ENCODE measurements at regions not wholly inside any gene's neighbourhood (a gene's known extent, or its start where the extent isn't known, plus 50 kb on each side); places are given as distances from the start of the nearest gene placed in this dataset.
"Not testable (repeated sequence)": the region's sequence is repeated elsewhere in the genome, so short reads cannot be mapped to it uniquely, and the experiment has no call there.

GRCh38 chrX:35221391-35221790 is 278.8 kb downstream of the FAM47B start:
- H3K27me3 ChIP-seq; H3K4me1 ChIP-seq (ENCODE audit: insufficient read depth); H3K4me3 ChIP-seq; H3K9me3 ChIP-seq; H3K27ac ChIP-seq; DNase-seq; intact Hi-C loops (cut with DNase I); H3K36me3 ChIP-seq: not testable (repeated sequence)
- WGBS, 3 donors, result 78 to 86% (median 82%) methylated on average over 26 of the region's 26 CpGs

GRCh38 chrX:35244088-35244741 is 301.6 kb downstream of the FAM47B start:
- H3K36me3 ChIP-seq, result no peaks in the 10 kb centered on the region
- H3K27ac ChIP-seq, result no peak overlapping the region
- H3K4me3 ChIP-seq, result no peak overlapping the region
- TF ChIP-seq CTCF (IDR thresholded peaks at IDR 0.05) (no peak), POLR2A (IDR thresholded peaks at IDR 0.05) (no peak), EP300 (IDR thresholded peaks at IDR 0.05) (no peak)
- WGBS, 3 donors, result 49 to 57% (median 51%) methylated on average over 3 of the region's 3 CpGs
- no peaks in the 10 kb centered on the region for H3K27me3 ChIP-seq
- no peaks in the 10 kb centered on the region for H3K4me1 ChIP-seq (ENCODE audit: insufficient read depth)
- no peak for DNase-seq
- H3K9me3 ChIP-seq, result no peaks in the 10 kb centered on the region
- intact Hi-C loops (cut with DNase I), result no loop called here

- WGBS, 3 donors, result 71 to 76% (median 73%) methylated on average over 11 of the region's 11 CpGs
- H3K4me3 ChIP-seq, result no peak overlapping the region
- H3K9me3 ChIP-seq, result no peaks in the 10 kb centered on the region
- no peaks in the 10 kb centered on the region for H3K27me3 ChIP-seq
- H3K27ac ChIP-seq, result no peak overlapping the region
- TF ChIP-seq CTCF (IDR thresholded peaks at IDR 0.05), result no peak
- DNase-seq, result no peak
- no peaks in the 10 kb centered on the region for H3K36me3 ChIP-seq
- intact Hi-C loops (cut with DNase I), result no loop called here
- no peaks in the 10 kb centered on the region for H3K4me1 ChIP-seq (ENCODE audit: insufficient read depth)
Observed at GRCh38 chrX:35244796-35245508, 302.4 kb downstream of the FAM47B start.

- Histone ChIP-seq H3K4me3 (no peak overlapping the region), H3K4me1 (ENCODE audit: insufficient read depth) (no peaks in the 10 kb centered on the region), H3K36me3 (no peaks in the 10 kb centered on the region), H3K27ac (no peak overlapping the region), H3K27me3 (no peaks in the 10 kb centered on the region), H3K9me3 (no peaks in the 10 kb centered on the region)
- no peak for TF ChIP-seq POLR2A (IDR thresholded peaks at IDR 0.05)
- no peak for TF ChIP-seq CTCF (IDR thresholded peaks at IDR 0.05)
- TF ChIP-seq EP300 (IDR thresholded peaks at IDR 0.05), result no peak
- DNase-seq, result no peak
- WGBS, 3 donors, result 33 to 53% (median 46%) methylated on average over 1 of the region's 1 CpG
- intact Hi-C loops (cut with DNase I), result no loop called here
Observed at GRCh38 chrX:35251226-35251625, 308.6 kb downstream of the FAM47B start.

GRCh38 chrX:35276115-35276514 is 333.5 kb downstream of the FAM47B start:
- H3K4me3 ChIP-seq, result no peak overlapping the region
- 67 to 80% (median 79%) methylated on average over 6 of the region's 6 CpGs for WGBS, 3 donors
- H3K9me3 ChIP-seq, result no peaks in the 10 kb centered on the region
- H3K4me1 ChIP-seq (ENCODE audit: insufficient read depth), result no peaks in the 10 kb centered on the region
- no peak for TF ChIP-seq EP300 (IDR thresholded peaks at IDR 0.05)
- no peak for TF ChIP-seq CTCF (IDR thresholded peaks at IDR 0.05)
- no peak for TF ChIP-seq POLR2A (IDR thresholded peaks at IDR 0.05)
- DNase-seq, result no peak
- intact Hi-C loops (cut with DNase I), result no loop called here
- H3K36me3 ChIP-seq, result no peaks in the 10 kb centered on the region
- no peak overlapping the region for H3K27ac ChIP-seq
- no peaks in the 10 kb centered on the region for H3K27me3 ChIP-seq
